HepG2 (cell line): ENCODE measurements at regions not wholly inside any gene's neighbourhood (a gene's known extent, or its start where the extent isn't known, plus 50 kb on each side); places are given as distances from the start of the nearest gene placed in this dataset.

Experiments used
- ARNTL ChIP-seq: sonication (generic); formaldehyde crosslinking; IDR thresholded peaks from 2 replicates; pipeline ENCODE4 v1.4.0; 2020; ENCODE audit warnings: mild to moderate bottlenecking, missing genetic modification reagents
- BORCS8-MEF2B ChIP-seq: sonication (generic); formaldehyde crosslinking; IDR thresholded peaks from 2 replicates; pipeline ENCODE4 v1.8.0; 2022; ENCODE audit warnings: mild to moderate bottlenecking, missing genetic modification reagents
- DZIP1 ChIP-seq: sonication (generic); formaldehyde crosslinking; IDR thresholded peaks from 2 replicates; pipeline ENCODE4 v1.5.0; 2020; ENCODE audit warnings: mild to moderate bottlenecking, missing genetic modification reagents
- E2F2 ChIP-seq: sonication (generic); formaldehyde crosslinking; IDR thresholded peaks from 2 replicates; pipeline ENCODE4 v1.4.0; 2020; ENCODE audit warnings: missing genetic modification reagents, borderline replicate concordance
- ELF3 ChIP-seq: IDR thresholded peaks from 2 replicates; pipeline ENCODE4 v1.6.1; 2016; ENCODE audit warnings: missing genetic modification reagents, missing compliant biosample characterization
- HMG20A ChIP-seq: IDR thresholded peaks from 2 replicates; pipeline ENCODE4 v1.6.1; 2016; ENCODE audit warnings: borderline replicate concordance
- HNF4G ChIP-seq, 2 experiments: sonication (generic) in 1 of 2; formaldehyde crosslinking in 1 of 2; IDR thresholded peaks; 2 replicates each; pipeline versions ENCODE4 v1.4.0 to v1.6.1; 2011 to 2020; ENCODE audit warnings: borderline replicate concordance in 2 of 2, low read depth in 2 of 2, mild to moderate bottlenecking in 2 of 2, low read length in 1 of 2, missing genetic modification reagents in 1 of 2, moderate library complexity in 1 of 2
- KDM5A ChIP-seq: fragments of 200-600 bp; sonication (generic); IDR thresholded peaks from 2 replicates; pipeline ENCODE4 v1.7.0; 2018; ENCODE audit warnings: antibody characterized with exemption, mild to moderate bottlenecking, low read length, borderline replicate concordance
- MYNN ChIP-seq: sonication (generic); formaldehyde crosslinking; IDR thresholded peaks from 2 replicates; pipeline ENCODE4 v1.4.0; 2020; ENCODE audit warnings: mild to moderate bottlenecking, low read depth, missing genetic modification reagents
- NAIF1 ChIP-seq: sonication (generic); formaldehyde crosslinking; IDR thresholded peaks from 2 replicates; pipeline ENCODE4 v1.5.0; 2020; ENCODE audit warnings: mild to moderate bottlenecking, missing genetic modification reagents, borderline replicate concordance
- NCOA2 ChIP-seq: sonication (generic); formaldehyde crosslinking; IDR thresholded peaks from 2 replicates; pipeline ENCODE4 v1.8.0; 2022; ENCODE audit warnings: inconsistent platforms
- NFE2L1 ChIP-seq: sonication (generic); formaldehyde crosslinking; IDR thresholded peaks from 2 replicates; pipeline ENCODE4 v1.4.0; 2020; ENCODE audit warnings: missing genetic modification reagents, mild to moderate bottlenecking, borderline replicate concordance
- NFKBIZ ChIP-seq: IDR thresholded peaks from 2 replicates; pipeline ENCODE4 v1.6.1; 2018; ENCODE audit warnings: missing genetic modification reagents, missing compliant biosample characterization
- NFRKB ChIP-seq: fragments of 450-650 bp; IDR thresholded peaks from 2 replicates; pipeline ENCODE4 v1.6.1; 2017
- NPAS2 ChIP-seq: sonication (generic); formaldehyde crosslinking; IDR thresholded peaks from 2 replicates; pipeline ENCODE4 v1.8.0; 2022; ENCODE audit warnings: mild to moderate bottlenecking, missing genetic modification reagents, borderline replicate concordance
- ONECUT2 ChIP-seq: sonication (generic); formaldehyde crosslinking; IDR thresholded peaks from 2 replicates; pipeline ENCODE4 v1.4.0; 2020; ENCODE audit warnings: missing genetic modification reagents
- PAWR ChIP-seq: sonication (generic); formaldehyde crosslinking; IDR thresholded peaks from 2 replicates; pipeline ENCODE4 v1.4.0; 2020; ENCODE audit warnings: missing genetic modification reagents, mild to moderate bottlenecking, borderline replicate concordance
- SATB2 ChIP-seq: sonication (generic); formaldehyde crosslinking; IDR thresholded peaks from 2 replicates; pipeline ENCODE4 v1.5.0; 2020; ENCODE audit warnings: missing genetic modification reagents
- TAF15 ChIP-seq: fragments of 200-400 bp; formaldehyde crosslinking; IDR thresholded peaks from one replicate; pipeline ENCODE4 v1.6.1; 2018; ENCODE audit warnings: mild to moderate bottlenecking, low read depth, low read length; ENCODE audit not compliant: poor library complexity, severe bottlenecking
- TOPORS ChIP-seq: sonication (generic); formaldehyde crosslinking; IDR thresholded peaks from 2 replicates; pipeline ENCODE4 v1.8.0; 2023; ENCODE audit warnings: mild to moderate bottlenecking, missing genetic modification reagents
- TSC22D2 ChIP-seq: sonication (generic); formaldehyde crosslinking; IDR thresholded peaks from 2 replicates; pipeline ENCODE4 v1.5.1; 2020; ENCODE audit warnings: missing genetic modification reagents, mild to moderate bottlenecking, borderline replicate concordance
- ZNF282 ChIP-seq: fragments of 450-650 bp; IDR thresholded peaks from 2 replicates; pipeline ENCODE4 v1.6.1; 2018; ENCODE audit not compliant: partially characterized antibody
- ZNF468 ChIP-seq: sonication (generic); formaldehyde crosslinking; IDR thresholded peaks from 2 replicates; pipeline ENCODE4 v1.8.0; 2022; ENCODE audit warnings: mild to moderate bottlenecking, moderate library complexity, missing genetic modification reagents
- ZNF616 ChIP-seq: sonication (generic); formaldehyde crosslinking; IDR thresholded peaks from 2 replicates; pipeline ENCODE4 v1.5.0; 2020; ENCODE audit warnings: low read depth, mild to moderate bottlenecking, missing genetic modification reagents
- ZNF746 ChIP-seq: sonication (generic); formaldehyde crosslinking; IDR thresholded peaks from 2 replicates; pipeline ENCODE4 v1.8.0; 2022; ENCODE audit warnings: mild to moderate bottlenecking, missing genetic modification reagents
- ZNF749 ChIP-seq: sonication (generic); formaldehyde crosslinking; IDR thresholded peaks from 2 replicates; pipeline ENCODE4 v1.8.0; 2022; ENCODE audit warnings: mild to moderate bottlenecking, missing genetic modification reagents, moderate library complexity, borderline replicate concordance
- ZNF768 ChIP-seq: sonication (generic); formaldehyde crosslinking; IDR thresholded peaks from 2 replicates; pipeline ENCODE4 v1.4.0; 2020; ENCODE audit warnings: missing genetic modification reagents
- TF ChIP-seq, protein P1 (sequence below): IDR thresholded peaks from 2 replicates; pipeline ENCODE4 v1.6.1; 2016; ENCODE audit warnings: mild to moderate bottlenecking

- no peak for TF ChIP-seq DZIP1 (CRISPR knock-in tag)
- TF ChIP-seq, protein P1, sequence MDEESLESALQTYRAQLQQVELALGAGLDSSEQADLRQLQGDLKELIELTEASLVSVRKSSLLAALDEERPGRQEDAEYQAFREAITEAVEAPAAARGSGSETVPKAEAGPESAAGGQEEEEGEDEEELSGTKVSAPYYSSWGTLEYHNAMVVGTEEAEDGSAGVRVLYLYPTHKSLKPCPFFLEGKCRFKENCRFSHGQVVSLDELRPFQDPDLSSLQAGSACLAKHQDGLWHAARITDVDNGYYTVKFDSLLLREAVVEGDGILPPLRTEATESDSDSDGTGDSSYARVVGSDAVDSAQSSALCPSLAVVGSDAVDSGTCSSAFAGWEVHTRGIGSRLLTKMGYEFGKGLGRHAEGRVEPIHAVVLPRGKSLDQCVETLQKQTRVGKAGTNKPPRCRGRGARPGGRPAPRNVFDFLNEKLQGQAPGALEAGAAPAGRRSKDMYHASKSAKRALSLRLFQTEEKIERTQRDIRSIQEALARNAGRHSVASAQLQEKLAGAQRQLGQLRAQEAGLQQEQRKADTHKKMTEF (CRISPR knock-in tag): peak; percentile 82
- TF ChIP-seq NAIF1 (CRISPR knock-in tag): no peak
- no peak for TF ChIP-seq NPAS2 (CRISPR knock-in tag)
- no peak for TF ChIP-seq HNF4G (IDR thresholded peaks at IDR 0.05; ENCODE audit: borderline replicate concordance, low read depth, low read length)
- no peak for TF ChIP-seq HNF4G (CRISPR knock-in tag; IDR thresholded peaks at IDR 0.05; ENCODE audit: borderline replicate concordance, low read depth)
- peak; percentile 66; the same call in 1 of the 2 replicates for TF ChIP-seq HMG20A (CRISPR knock-in tag)
- no peak for TF ChIP-seq MYNN (CRISPR knock-in tag)
- TF ChIP-seq ZNF746: no peak
- TF ChIP-seq E2F2 (CRISPR knock-in tag): no peak
- TF ChIP-seq ELF3 (CRISPR knock-in tag): peak; percentile 72
- no peak for TF ChIP-seq ZNF282
- peak; percentile 74; the same call in 1 of the 2 replicates for TF ChIP-seq NCOA2
- no peak for TF ChIP-seq ONECUT2 (CRISPR knock-in tag)
- TF ChIP-seq NFE2L1 (CRISPR knock-in tag): no peak
- no peak for TF ChIP-seq ARNTL (CRISPR knock-in tag)
- no peak for TF ChIP-seq ZNF768 (CRISPR knock-in tag)
- TF ChIP-seq SATB2 (CRISPR knock-in tag): no peak
- no peak for TF ChIP-seq TSC22D2
- TF ChIP-seq NFRKB: no peak
- no peak for TF ChIP-seq PAWR
- TF ChIP-seq TOPORS (CRISPR knock-in tag): no peak
- no peak for TF ChIP-seq KDM5A
- no peak for TF ChIP-seq ZNF616
- TF ChIP-seq TAF15: no peak
- TF ChIP-seq NFKBIZ: no peak
- TF ChIP-seq ZNF749 (CRISPR knock-in tag): peak; percentile 84; the same call in 1 of the 2 replicates
- no peak for TF ChIP-seq ZNF468
- TF ChIP-seq BORCS8-MEF2B: peak; percentile 54; the same call in 1 of the 2 replicates
These were observed 714.4 kb upstream of the TBX3 start (continued) for GRCh38 chr12:115398311-115398781.
